ENCODE measurements at regions not wholly inside any gene's neighbourhood (a gene's known extent, or its start where the extent isn't known, plus 50 kb on each side); places are given as distances from the start of the nearest gene placed in this dataset.

- DNase-seq (ENCODE audit: extremely low spot score, unreplicated experiment), result no peak
- Mint-ChIP-seq H3K4me1 (ENCODE audit: unreplicated experiment) (peaks cover 30% of the 10 kb centered on the region), H3K36me3 (ENCODE audit: unreplicated experiment) (peaks cover 6% of the 10 kb centered on the region), H3K27ac (ENCODE audit: unreplicated experiment) (no peak overlapping the region), H3K27me3 (ENCODE audit: unreplicated experiment) (no peaks in the 10 kb centered on the region), H3K9me3 (ENCODE audit: unreplicated experiment) (no peaks in the 10 kb centered on the region), H3K4me3 (ENCODE audit: unreplicated experiment) (no peak overlapping the region)
- TF ChIP-seq CTCF (IDR thresholded peaks at IDR 0.05), result no peak
Measured at GRCh38 chr4:30847958-30848357, 127.8 kb downstream of the PCDH7 start.

- H3K27me3 Mint-ChIP-seq (ENCODE audit: unreplicated experiment), result no peaks in the 10 kb centered on the region
- no peaks in the 10 kb centered on the region for H3K9me3 Mint-ChIP-seq (ENCODE audit: unreplicated experiment)
- TF ChIP-seq CTCF (IDR thresholded peaks at IDR 0.05), result no peak
- no peak overlapping the region for H3K4me3 Mint-ChIP-seq (ENCODE audit: unreplicated experiment)
- H3K4me1 Mint-ChIP-seq (ENCODE audit: unreplicated experiment), result peaks cover 48% of the 10 kb centered on the region
- peaks cover 5% of the 10 kb centered on the region for H3K36me3 Mint-ChIP-seq (ENCODE audit: unreplicated experiment)
- H3K27ac Mint-ChIP-seq (ENCODE audit: unreplicated experiment), result peak overlapping the region; percentile 50
- no peak for DNase-seq (ENCODE audit: extremely low spot score, unreplicated experiment)
Measured at GRCh38 chr4:30854531-30854930, 134.4 kb downstream of the PCDH7 start.

GRCh38 chr4:30855232-30855631 lies 135.1 kb downstream of the PCDH7 start:
- Mint-ChIP-seq H3K27ac (ENCODE audit: unreplicated experiment) (peak overlapping the region; percentile 12), H3K9me3 (ENCODE audit: unreplicated experiment) (no peaks in the 10 kb centered on the region), H3K4me1 (ENCODE audit: unreplicated experiment) (peaks cover 45% of the 10 kb centered on the region), H3K27me3 (ENCODE audit: unreplicated experiment) (no peaks in the 10 kb centered on the region), H3K4me3 (ENCODE audit: unreplicated experiment) (no peak overlapping the region), H3K36me3 (ENCODE audit: unreplicated experiment) (peaks cover 3% of the 10 kb centered on the region)
- no peak for DNase-seq (ENCODE audit: extremely low spot score, unreplicated experiment)
- no peak for TF ChIP-seq CTCF (IDR thresholded peaks at IDR 0.05)

- Mint-ChIP-seq H3K36me3 (ENCODE audit: unreplicated experiment) (no peaks in the 10 kb centered on the region), H3K4me1 (ENCODE audit: unreplicated experiment) (peaks cover 50% of the 10 kb centered on the region)
Measured at GRCh38 chr4:30856795-30857564, 136.8 kb downstream of the PCDH7 start.

More at GRCh38 chr4:30856795-30857564, 136.8 kb downstream of the PCDH7 start:
- TF ChIP-seq CTCF (IDR thresholded peaks at IDR 0.05), result no peak
- H3K27ac Mint-ChIP-seq (ENCODE audit: unreplicated experiment), result peak overlapping the region; percentile 65
- DNase-seq (ENCODE audit: extremely low spot score, unreplicated experiment), result no peak
- no peaks in the 10 kb centered on the region for H3K9me3 Mint-ChIP-seq (ENCODE audit: unreplicated experiment)
- no peak overlapping the region for H3K4me3 Mint-ChIP-seq (ENCODE audit: unreplicated experiment)
- H3K27me3 Mint-ChIP-seq (ENCODE audit: unreplicated experiment), result no peaks in the 10 kb centered on the region
